SK-N-SH (cell line): ENCODE measurements at regions not wholly inside any gene's neighbourhood (a gene's known extent, or its start where the extent isn't known, plus 50 kb on each side); places are given as distances from the start of the nearest gene placed in this dataset.

Experiments
- CTCF ChIP-seq: fragments of 200-600 bp; sonication (generic); IDR thresholded peaks from 2 replicates; pipeline ENCODE4 v1.6.1; 2017; ENCODE audit warnings: antibody characterized with exemption, mild to moderate bottlenecking, moderate library complexity
- EP300 ChIP-seq, 2 experiments: IDR thresholded peaks; 2 replicates each; pipeline versions ENCODE4 v1.4.0 to v1.6.1; 2012; ENCODE audit warnings: borderline replicate concordance in 1 of 2, low read depth in 1 of 2, low read length in 1 of 2
- EZH2phosphoT487 ChIP-seq: fragments of 200-600 bp; sonication (generic); IDR thresholded peaks from 2 replicates; pipeline ENCODE4 v1.6.1; 2017; ENCODE audit warnings: low read depth, mixed run types, mild to moderate bottlenecking, antibody characterized with exemption, moderate library complexity, borderline replicate concordance
- FOXJ3 ChIP-seq: sonication (generic); formaldehyde crosslinking; IDR thresholded peaks from 2 replicates; pipeline ENCODE4 v1.5.1; 2020; ENCODE audit warnings: mild to moderate bottlenecking, missing genetic modification reagents
- FOXM1 ChIP-seq: IDR thresholded peaks from 2 replicates; pipeline ENCODE4 v1.4.0; 2012; ENCODE audit warnings: low read depth, mild to moderate bottlenecking
- POLR2AphosphoS5 ChIP-seq: IDR thresholded peaks from 2 replicates; pipeline ENCODE4 v1.6.1; 2012; ENCODE audit warnings: low read depth, low read length
- RAD21 ChIP-seq: IDR thresholded peaks from 2 replicates; pipeline ENCODE4 v1.6.1; 2012; ENCODE audit warnings: mild to moderate bottlenecking, low read length
- SIN3A ChIP-seq: IDR thresholded peaks from 2 replicates; pipeline ENCODE4 v1.6.1; 2012; ENCODE audit warnings: low read depth, mild to moderate bottlenecking, low read length, moderate library complexity, borderline replicate concordance
- SMC3 ChIP-seq: IDR thresholded peaks from 2 replicates; pipeline ENCODE4 v1.6.1; 2012; ENCODE audit warnings: low read depth, low read length, improper control_type of control experiment
- USF1 ChIP-seq: IDR thresholded peaks from 2 replicates; pipeline ENCODE4 v1.4.0; 2012; ENCODE audit warnings: low read depth, borderline replicate concordance
- ZBTB33 ChIP-seq: IDR thresholded peaks from 2 replicates; pipeline ENCODE4 v1.4.0; 2012; ENCODE audit warnings: low read depth, borderline replicate concordance

- TF ChIP-seq ZBTB33 = no peak
- no peak for TF ChIP-seq SMC3
- TF ChIP-seq FOXM1 = no peak
- no peak for TF ChIP-seq CTCF
- no peak for TF ChIP-seq FOXJ3
- TF ChIP-seq POLR2AphosphoS5 = no peak
- no peak for TF ChIP-seq USF1
- no peak for TF ChIP-seq SIN3A
- no peak for TF ChIP-seq RAD21
- no peak for TF ChIP-seq EZH2phosphoT487
- no peak for TF ChIP-seq EP300 (IDR thresholded peaks at IDR 0.05; ENCODE audit: borderline replicate concordance in 1 of 2, low read depth in 1 of 2, low read length in 1 of 2)
These were observed 78.0 kb downstream of the KLF5 start for GRCh38 chr13:73136776-73137175.
